GM18502 (cell line): ENCODE measurements at regions not wholly inside any gene's neighbourhood (a gene's known extent, or its start where the extent isn't known, plus 50 kb on each side); places are given as distances from the start of the nearest gene placed in this dataset.
"Not testable (repeated sequence)": the region's sequence is repeated elsewhere in the genome, so short reads cannot be mapped to it uniquely, and the experiment has no call there.

Source experiments
- ATAC-seq: cut with Tn5 transposase; IDR thresholded peaks from one replicate; pipeline ENCODE4 v1.9.1; 2021; ENCODE audit warnings: mild to moderate bottlenecking; ENCODE audit not compliant: unreplicated experiment, poor library complexity

GRCh38 chr6:141467881-141468280 lies 664.8 kb upstream of the GJE1 start:
- no peak for ATAC-seq

- ATAC-seq, result no peak
Observed at GRCh38 chr6:141467041-141467440, 665.7 kb upstream of the GJE1 start.

- no peak for ATAC-seq
Observed at GRCh38 chr6:141464896-141465295, 667.8 kb upstream of the GJE1 start.

- peak; percentile 47 for ATAC-seq
Observed at GRCh38 chr6:141464490-141464889, 668.2 kb upstream of the GJE1 start.

- peak; percentile 91 for ATAC-seq
Observed at GRCh38 chr6:141463237-141463977, 669.3 kb upstream of the GJE1 start.

- ATAC-seq, result no peak
Observed at GRCh38 chr6:141460743-141461484, 671.8 kb upstream of the GJE1 start.

GRCh38 chr6:141460245-141460644 lies 672.5 kb upstream of the GJE1 start:
- ATAC-seq, result not testable (repeated sequence)

- not testable (repeated sequence) for ATAC-seq
Observed at GRCh38 chr6:141457984-141458383, 674.7 kb upstream of the GJE1 start.

GRCh38 chr6:141452354-141452686 lies 680.4 kb upstream of the GJE1 start:
- ATAC-seq, result no peak

- no peak for ATAC-seq
Observed at GRCh38 chr6:141451511-141452353, 681.0 kb upstream of the GJE1 start.

GRCh38 chr6:141451181-141451510 lies 681.6 kb upstream of the GJE1 start:
- no peak for ATAC-seq

- ATAC-seq, result no peak
Observed at GRCh38 chr6:141445928-141446628, 686.6 kb upstream of the GJE1 start.

- ATAC-seq, result no peak
Observed at GRCh38 chr6:141443668-141444289, 688.9 kb upstream of the GJE1 start.

GRCh38 chr6:141443032-141443431 lies 689.7 kb upstream of the GJE1 start:
- no peak for ATAC-seq

- ATAC-seq, result no peak
Observed at GRCh38 chr6:141439513-141439912, 693.2 kb upstream of the GJE1 start.

GRCh38 chr6:141437685-141438084 lies 695.0 kb upstream of the GJE1 start:
- peak; percentile 59 for ATAC-seq

- no peak for ATAC-seq
Observed at GRCh38 chr6:141437011-141437410, 695.7 kb upstream of the GJE1 start.

GRCh38 chr6:141426400-141426980 lies 706.2 kb upstream of the GJE1 start:
- no peak for ATAC-seq

- ATAC-seq, result no peak
Observed at GRCh38 chr6:141421378-141421777, 711.3 kb upstream of the GJE1 start.

GRCh38 chr6:141418076-141418475 lies 714.6 kb upstream of the GJE1 start:
- ATAC-seq, result no peak
